ENCODE measurements at regions not wholly inside any gene's neighbourhood (a gene's known extent, or its start where the extent isn't known, plus 50 kb on each side); places are given as distances from the start of the nearest gene placed in this dataset.

DNA sequence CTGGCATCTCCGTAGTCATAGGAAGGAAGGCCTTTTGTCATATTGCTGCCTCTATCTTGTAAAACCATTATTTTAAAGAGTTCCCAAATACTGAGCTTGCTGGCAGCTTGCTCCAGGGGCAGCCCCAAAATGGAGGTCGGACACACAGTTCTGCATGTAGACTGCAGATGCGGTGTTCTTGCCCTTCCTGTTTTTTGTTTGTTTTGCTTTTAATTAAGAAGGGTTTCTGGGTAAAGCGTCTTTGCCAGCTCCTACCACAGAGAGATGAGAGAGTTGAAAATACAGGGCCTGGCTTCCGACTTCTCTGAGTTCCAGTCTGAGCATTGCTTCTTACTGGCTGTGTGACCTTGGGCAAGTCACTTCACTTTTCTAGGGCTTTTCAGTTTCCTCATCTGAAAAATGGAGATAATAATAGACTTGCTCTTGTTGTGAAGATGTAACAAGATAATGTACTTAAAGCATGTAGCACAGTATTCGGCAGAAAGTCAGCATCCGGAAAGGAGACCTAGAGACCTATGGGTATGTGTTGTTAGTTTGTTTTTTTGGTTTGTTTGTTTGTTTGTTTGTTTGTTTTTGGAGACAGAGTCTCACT is 67.8 kb upstream of the GSE1 start (continued):
- TF ChIP-seq, protein P1, sequence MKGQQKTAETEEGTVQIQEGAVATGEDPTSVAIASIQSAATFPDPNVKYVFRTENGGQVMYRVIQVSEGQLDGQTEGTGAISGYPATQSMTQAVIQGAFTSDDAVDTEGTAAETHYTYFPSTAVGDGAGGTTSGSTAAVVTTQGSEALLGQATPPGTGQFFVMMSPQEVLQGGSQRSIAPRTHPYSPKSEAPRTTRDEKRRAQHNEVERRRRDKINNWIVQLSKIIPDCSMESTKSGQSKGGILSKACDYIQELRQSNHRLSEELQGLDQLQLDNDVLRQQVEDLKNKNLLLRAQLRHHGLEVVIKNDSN (IDR thresholded peaks at IDR 0.05; ENCODE audit: borderline replicate concordance, low read depth): no peak
- no peak for TF ChIP-seq EZH2phosphoT487 (IDR thresholded peaks at IDR 0.05; ENCODE audit: borderline replicate concordance, low read depth)

DNA sequence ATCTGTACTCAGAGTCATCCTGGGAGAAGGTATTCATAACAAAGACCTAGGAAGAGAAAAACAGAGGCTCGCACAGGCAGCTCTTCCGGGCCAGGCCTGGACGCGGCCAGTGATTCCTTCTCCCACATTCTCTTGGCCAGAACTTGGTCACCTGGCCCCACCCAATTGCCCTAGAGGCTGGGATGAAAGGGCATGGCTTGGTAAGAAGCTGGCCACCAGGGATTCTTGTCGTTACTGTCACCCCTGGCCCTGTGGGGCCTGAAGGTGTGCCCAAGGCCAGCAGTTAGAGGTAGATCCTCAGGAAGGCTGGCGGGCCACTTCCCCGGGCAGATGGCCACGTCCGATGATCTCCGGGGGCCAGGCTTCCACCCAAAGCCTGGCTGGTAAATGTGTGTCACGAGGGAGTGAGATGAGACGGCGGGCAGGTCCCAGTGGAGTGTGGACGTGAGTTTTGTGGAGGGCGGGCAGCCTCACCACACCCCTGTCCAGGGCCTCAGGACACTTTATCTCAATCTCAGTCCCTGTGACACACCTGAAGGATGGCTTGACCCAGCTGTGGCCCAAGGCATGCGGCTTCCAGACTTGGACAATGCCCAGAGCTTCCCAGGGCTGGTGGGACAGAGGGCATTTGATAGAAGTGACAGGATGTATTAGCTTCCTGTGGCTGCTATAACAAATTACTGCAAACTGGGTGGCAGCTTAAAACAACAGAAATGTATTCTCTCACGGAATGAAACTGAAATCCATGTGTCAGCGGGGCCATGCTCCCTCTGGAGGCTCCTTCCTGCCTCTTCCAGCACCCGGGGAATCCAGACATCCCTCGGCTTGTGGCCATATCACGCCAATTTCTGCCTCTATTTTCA is 66.3 kb upstream of the GSE1 start:
- H3K36me3 ChIP-seq (replicated peaks in 1 of 2; ENCODE audit: control insufficient read depth in 1 of 2, insufficient read depth in 2 of 2, low read length in 1 of 2): no peaks in the 10 kb centered on the region
- WGBS (ENCODE audit: low lambda C conversion rate): 92% methylated on average over 19 of the region's 21 CpGs
- peaks cover 7% of the 10 kb centered on the region for H3F3A ChIP-seq (replicated peaks; ENCODE audit: insufficient read depth)
- H3K4me1 ChIP-seq (ENCODE audit: control insufficient read depth in 1 of 2, insufficient read depth in 2 of 2, low read depth in 1 of 2, low read length in 1 of 2): peaks cover 0 to 37% of the 10 kb centered on the region in 2 experiments; a peak in 1 of 4 replicates
- no peak overlapping the region for H2AFZ ChIP-seq (ENCODE audit: low read depth)
- CTCF ChIA-PET: interaction anchor here (1.1 to 2.6 kb wide), 2 partner anchors 17 to 64 kb away, joined by 3 to 14 read pairs; no protein-coding TSS in a partner anchor
- no peak overlapping the region for H3K4me3 ChIP-seq (ENCODE audit: low read depth in 2 of 2, low read length in 1 of 2)
- no peak for DNase-seq
- no peaks in the 10 kb centered on the region for H3K79me2 ChIP-seq (ENCODE audit: insufficient read depth)
- no peak overlapping the region for H3K27ac ChIP-seq (ENCODE audit: low read depth in 2 of 2, low read length in 1 of 2)
- POLR2A ChIA-PET: no interaction called here
- H3K4me2 ChIP-seq: no peak overlapping the region
- no peak for TF ChIP-seq JUND (IDR thresholded peaks at IDR 0.05)
- TF ChIP-seq RAD21 (IDR thresholded peaks at IDR 0.05; ENCODE audit: low read length): peak; percentile 20
- no peaks in the 10 kb centered on the region for H3K27me3 ChIP-seq (ENCODE audit: insufficient read depth)
- H3K9me3 ChIP-seq: no peaks in the 10 kb centered on the region
- no peaks in the 10 kb centered on the region for H4K20me1 ChIP-seq (ENCODE audit: insufficient read depth)
- H3K9ac ChIP-seq: no peak overlapping the region
- no peaks in the 10 kb centered on the region for H3K9me2 ChIP-seq

DNA sequence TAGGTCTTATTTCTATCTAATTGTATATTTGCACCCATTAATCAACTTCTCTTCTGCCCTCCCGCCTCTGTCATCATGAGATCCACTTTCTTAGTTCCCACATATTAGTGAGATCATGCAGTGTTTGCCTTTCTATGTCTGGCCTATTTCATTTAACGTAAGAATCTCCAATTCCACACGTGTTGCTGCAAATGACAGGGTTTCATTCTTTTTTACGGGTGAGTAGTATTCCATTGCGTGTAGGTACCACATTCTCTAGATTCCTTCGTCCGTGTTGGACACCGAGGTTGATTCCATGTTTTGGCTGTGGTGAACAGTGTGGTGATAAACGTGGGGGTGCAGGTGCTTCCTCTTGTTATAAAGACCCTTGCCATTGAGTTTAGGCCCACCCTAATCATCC is 64.7 kb upstream of the GSE1 start:
- H3F3A ChIP-seq (replicated peaks; ENCODE audit: insufficient read depth): peaks cover 7% of the 10 kb centered on the region
- H3K79me2 ChIP-seq (ENCODE audit: insufficient read depth): no peaks in the 10 kb centered on the region
- ChIA-PET CTCF (interaction anchor here (0.7 to 2.6 kb wide), 2 partner anchors 9 to 19 kb away, joined by 3 to 14 read pairs; no protein-coding TSS in a partner anchor), POLR2A (no interaction called here)
- no peak overlapping the region for H3K27ac ChIP-seq (ENCODE audit: low read depth in 2 of 2, low read length in 1 of 2)
- TF ChIP-seq, protein P2, sequence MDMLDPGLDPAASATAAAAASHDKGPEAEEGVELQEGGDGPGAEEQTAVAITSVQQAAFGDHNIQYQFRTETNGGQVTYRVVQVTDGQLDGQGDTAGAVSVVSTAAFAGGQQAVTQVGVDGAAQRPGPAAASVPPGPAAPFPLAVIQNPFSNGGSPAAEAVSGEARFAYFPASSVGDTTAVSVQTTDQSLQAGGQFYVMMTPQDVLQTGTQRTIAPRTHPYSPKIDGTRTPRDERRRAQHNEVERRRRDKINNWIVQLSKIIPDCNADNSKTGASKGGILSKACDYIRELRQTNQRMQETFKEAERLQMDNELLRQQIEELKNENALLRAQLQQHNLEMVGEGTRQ (IDR thresholded peaks at IDR 0.05; ENCODE audit: borderline replicate concordance, low read depth, low read length): no peak
- TF ChIP-seq RFX5 (IDR thresholded peaks at IDR 0.05; ENCODE audit: low read length) (no peak), FOXJ3 (CRISPR knock-in tag; IDR thresholded peaks at IDR 0.05) (no peak), RXRA (IDR thresholded peaks at IDR 0.05; ENCODE audit: borderline replicate concordance, low read depth) (no peak), YY1 (IDR thresholded peaks at IDR 0.05; ENCODE audit: low read depth) (no peak), POLR2AphosphoS5 (IDR thresholded peaks at IDR 0.05; ENCODE audit: low read depth, low read length) (no peak), EZH2phosphoT487 (IDR thresholded peaks at IDR 0.05; ENCODE audit: borderline replicate concordance, low read depth) (no peak), NRF1 (IDR thresholded peaks at IDR 0.05; ENCODE audit: low read depth, low read length) (no peak), RCOR1 (IDR thresholded peaks at IDR 0.05; ENCODE audit: low read length) (no peak), FOSL2 (IDR thresholded peaks at IDR 0.05; ENCODE audit: borderline replicate concordance, low read depth) (no peak), FOXM1 (IDR thresholded peaks at IDR 0.05; ENCODE audit: low read depth) (no peak), RAD21 (IDR thresholded peaks at IDR 0.05; ENCODE audit: low read length) (no peak), CHD2 (IDR thresholded peaks at IDR 0.05; ENCODE audit: low read length, partially characterized antibody) (no peak), MXI1 (IDR thresholded peaks at IDR 0.05; ENCODE audit: low read depth, low read length) (no peak)
- TF ChIP-seq, protein P3, sequence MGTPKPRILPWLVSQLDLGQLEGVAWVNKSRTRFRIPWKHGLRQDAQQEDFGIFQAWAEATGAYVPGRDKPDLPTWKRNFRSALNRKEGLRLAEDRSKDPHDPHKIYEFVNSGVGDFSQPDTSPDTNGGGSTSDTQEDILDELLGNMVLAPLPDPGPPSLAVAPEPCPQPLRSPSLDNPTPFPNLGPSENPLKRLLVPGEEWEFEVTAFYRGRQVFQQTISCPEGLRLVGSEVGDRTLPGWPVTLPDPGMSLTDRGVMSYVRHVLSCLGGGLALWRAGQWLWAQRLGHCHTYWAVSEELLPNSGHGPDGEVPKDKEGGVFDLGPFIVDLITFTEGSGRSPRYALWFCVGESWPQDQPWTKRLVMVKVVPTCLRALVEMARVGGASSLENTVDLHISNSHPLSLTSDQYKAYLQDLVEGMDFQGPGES (IDR thresholded peaks at IDR 0.05; ENCODE audit: low read depth, low read length): no peak
- H3K4me2 ChIP-seq: no peak overlapping the region
- no peaks in the 10 kb centered on the region for H3K9me2 ChIP-seq
- H3K9me3 ChIP-seq: no peaks in the 10 kb centered on the region
- H3K4me3 ChIP-seq (ENCODE audit: low read depth in 2 of 2, low read length in 1 of 2): no peak overlapping the region
- H4K20me1 ChIP-seq (ENCODE audit: insufficient read depth): no peaks in the 10 kb centered on the region
- DNase-seq: no peak
- H3K4me1 ChIP-seq (ENCODE audit: control insufficient read depth in 1 of 2, insufficient read depth in 2 of 2, low read depth in 1 of 2, low read length in 1 of 2): peaks cover 0 to 35% of the 10 kb centered on the region in 2 experiments; a peak in 2 of 4 replicates
- no peak overlapping the region for H3K9ac ChIP-seq
- H2AFZ ChIP-seq (ENCODE audit: low read depth): no peak overlapping the region
- H3K36me3 ChIP-seq (replicated peaks in 1 of 2; ENCODE audit: control insufficient read depth in 1 of 2, insufficient read depth in 2 of 2, low read length in 1 of 2): no peaks in the 10 kb centered on the region
- 93% methylated on average over 9 of the region's 9 CpGs for WGBS (ENCODE audit: low lambda C conversion rate)
- no peaks in the 10 kb centered on the region for H3K27me3 ChIP-seq (ENCODE audit: insufficient read depth)
